ENCODE measurements at regions not wholly inside any gene's neighbourhood (a gene's known extent, or its start where the extent isn't known, plus 50 kb on each side); places are given as distances from the start of the nearest gene placed in this dataset.

DNA sequence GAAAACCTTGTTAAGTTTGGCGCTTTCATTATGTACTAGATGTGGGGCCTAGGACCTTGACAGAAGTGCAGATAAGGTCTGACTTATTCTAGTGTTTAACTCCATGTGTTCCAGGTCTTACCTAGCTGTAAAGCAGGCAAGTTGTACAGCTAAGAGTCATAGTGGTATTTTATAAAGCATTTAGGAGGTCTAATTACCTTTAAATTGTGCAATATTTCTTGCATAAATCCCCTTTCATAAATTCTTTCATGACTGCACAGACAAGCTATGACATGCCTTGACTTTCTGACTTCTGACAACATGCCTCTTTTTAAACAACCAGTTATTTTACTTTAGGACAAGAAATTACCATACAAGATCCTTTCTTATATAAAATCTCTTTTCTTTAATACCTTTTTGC, 151.6 kb upstream of the VSTM2A start:
- TF ChIP-seq POLR2A (IDR thresholded peaks at IDR 0.05) (no peak), CTCF (IDR thresholded peaks at IDR 0.05 in 8 of 11, conservative IDR thresholded peaks at IDR 0.05 in 3 of 11) (no peak)

All from spleen (tissue), 7 donors.